Liver (tissue), 3 donors: ENCODE measurements at regions not wholly inside any gene's neighbourhood (a gene's known extent, or its start where the extent isn't known, plus 50 kb on each side); places are given as distances from the start of the nearest gene placed in this dataset.

Source experiments
- HNF4G ChIP-seq: IDR thresholded peaks from 2 replicates; pipeline ENCODE4 v1.6.1; 2016; ENCODE audit warnings: antibody characterized with exemption
- YY1 ChIP-seq: IDR thresholded peaks from 2 replicates; pipeline ENCODE4 v1.6.1; 2016; ENCODE audit warnings: antibody characterized with exemption, mild to moderate bottlenecking
- TF ChIP-seq, protein P1 (sequence below): fragments of 150-350 bp; IDR thresholded peaks from 2 replicates; pipeline ENCODE4 v1.5.1; 2017; ENCODE audit warnings: improper control_type of control experiment, low read depth, low read length; ENCODE audit not compliant: missing input control
- donor health status: healthy.
- donor health status: healthy.

DNA sequence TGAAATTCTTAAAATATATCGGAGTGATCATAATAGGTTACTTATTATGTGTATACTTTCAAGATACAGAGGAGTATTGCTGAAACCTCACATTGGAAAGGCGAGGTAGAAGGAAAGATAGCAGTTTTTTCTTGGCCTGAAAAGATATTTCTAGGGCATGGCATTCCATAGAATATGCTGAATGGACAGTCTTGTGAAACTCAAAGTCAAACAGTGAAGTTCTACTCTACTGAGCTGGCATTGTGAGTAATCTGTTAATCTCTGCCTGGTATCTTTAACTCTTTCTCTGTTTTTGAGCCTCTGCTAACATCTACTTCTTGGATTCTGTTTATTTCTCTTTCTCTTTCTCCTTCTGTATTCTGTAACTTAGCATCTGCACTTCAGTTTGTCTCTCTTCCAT, 176.3 kb upstream of the ZBTB20 start:
- TF ChIP-seq, protein P1, sequence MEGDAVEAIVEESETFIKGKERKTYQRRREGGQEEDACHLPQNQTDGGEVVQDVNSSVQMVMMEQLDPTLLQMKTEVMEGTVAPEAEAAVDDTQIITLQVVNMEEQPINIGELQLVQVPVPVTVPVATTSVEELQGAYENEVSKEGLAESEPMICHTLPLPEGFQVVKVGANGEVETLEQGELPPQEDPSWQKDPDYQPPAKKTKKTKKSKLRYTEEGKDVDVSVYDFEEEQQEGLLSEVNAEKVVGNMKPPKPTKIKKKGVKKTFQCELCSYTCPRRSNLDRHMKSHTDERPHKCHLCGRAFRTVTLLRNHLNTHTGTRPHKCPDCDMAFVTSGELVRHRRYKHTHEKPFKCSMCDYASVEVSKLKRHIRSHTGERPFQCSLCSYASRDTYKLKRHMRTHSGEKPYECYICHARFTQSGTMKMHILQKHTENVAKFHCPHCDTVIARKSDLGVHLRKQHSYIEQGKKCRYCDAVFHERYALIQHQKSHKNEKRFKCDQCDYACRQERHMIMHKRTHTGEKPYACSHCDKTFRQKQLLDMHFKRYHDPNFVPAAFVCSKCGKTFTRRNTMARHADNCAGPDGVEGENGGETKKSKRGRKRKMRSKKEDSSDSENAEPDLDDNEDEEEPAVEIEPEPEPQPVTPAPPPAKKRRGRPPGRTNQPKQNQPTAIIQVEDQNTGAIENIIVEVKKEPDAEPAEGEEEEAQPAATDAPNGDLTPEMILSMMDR: no peak
- TF ChIP-seq YY1 (no peak), HNF4G (no peak)
